COR-L47 (cell line): ENCODE measurements at regions not wholly inside any gene's neighbourhood (a gene's known extent, or its start where the extent isn't known, plus 50 kb on each side); places are given as distances from the start of the nearest gene placed in this dataset.

Experiments used
- DNase-seq: peaks from one replicate; lab custom pipeline; 2025; lab: John Stamatoyannopoulos, UW

- DNase-seq: no peak
Observed at GRCh38 chr16:54627616-54628015, 303.0 kb upstream of the IRX5 start.

GRCh38 chr16:54623636-54624035 is 307.0 kb upstream of the IRX5 start:
- DNase-seq: no peak

GRCh38 chr16:54620197-54620596 is 310.5 kb upstream of the IRX5 start:
- DNase-seq: peak; percentile 61

GRCh38 chr16:54616610-54617009 is 314.1 kb upstream of the IRX5 start:
- DNase-seq: no peak

- DNase-seq: no peak
Observed at GRCh38 chr16:54605536-54606066, 319.0 kb upstream of the IRX3 start.

- peak; percentile 28 for DNase-seq
Observed at GRCh38 chr16:54602666-54603065, 316.1 kb upstream of the IRX3 start.

GRCh38 chr16:54597222-54597621 is 310.6 kb upstream of the IRX3 start:
- no peak for DNase-seq

- DNase-seq: no peak
Observed at GRCh38 chr16:54595621-54596020, 309.0 kb upstream of the IRX3 start.

- DNase-seq: no peak
Observed at GRCh38 chr16:54594601-54595391, 308.2 kb upstream of the IRX3 start.

- DNase-seq: peak; percentile 36
Observed at GRCh38 chr16:54591816-54592246, 305.2 kb upstream of the IRX3 start.

GRCh38 chr16:54590836-54591235 is 304.2 kb upstream of the IRX3 start:
- no peak for DNase-seq

- DNase-seq: no peak
Observed at GRCh38 chr16:54589326-54589725, 302.7 kb upstream of the IRX3 start.

GRCh38 chr16:54588026-54588425 is 301.4 kb upstream of the IRX3 start:
- no peak for DNase-seq

- no peak for DNase-seq
Observed at GRCh38 chr16:54587176-54587515, 300.6 kb upstream of the IRX3 start.

- DNase-seq: no peak
Observed at GRCh38 chr16:54586474-54587175, 300.0 kb upstream of the IRX3 start.

- no peak for DNase-seq
Observed at GRCh38 chr16:54585998-54586340, 299.4 kb upstream of the IRX3 start.

GRCh38 chr16:54585094-54585997 is 298.8 kb upstream of the IRX3 start:
- DNase-seq: no peak

GRCh38 chr16:54584121-54584520 is 297.5 kb upstream of the IRX3 start:
- no peak for DNase-seq

- DNase-seq: no peak
Observed at GRCh38 chr16:54582631-54583250, 296.2 kb upstream of the IRX3 start.

GRCh38 chr16:54579106-54579728 is 292.6 kb upstream of the IRX3 start:
- no peak for DNase-seq

GRCh38 chr16:54577651-54578128 is 291.1 kb upstream of the IRX3 start:
- no peak for DNase-seq
